ENCODE measurements at regions not wholly inside any gene's neighbourhood (a gene's known extent, or its start where the extent isn't known, plus 50 kb on each side); places are given as distances from the start of the nearest gene placed in this dataset.

GRCh38 chr3:110646496-110646895 lies 425.1 kb upstream of the NECTIN3 start:
- no peak for TF ChIP-seq POLR2A (IDR thresholded peaks at IDR 0.05)
- no peak for TF ChIP-seq CTCF (IDR thresholded peaks at IDR 0.05)
